Coronary artery (tissue), 2 donors: ENCODE measurements at regions not wholly inside any gene's neighbourhood (a gene's known extent, or its start where the extent isn't known, plus 50 kb on each side); places are given as distances from the start of the nearest gene placed in this dataset.
A peak's percentile ranks its signal among the peaks of the same experiment; 100 is the strongest.

Experiments used
- DNase-seq: peaks from one replicate; pipeline ENCODE4 v3.0.0-alpha.2; 2017; ENCODE audit warnings: low spot score
- H3K27ac ChIP-seq, 2 donors: fragments of 200-600 bp; sonication (generic); one replicate each; pipeline ENCODE4 v1.5.1; 2016 to 2019
- H3K4me3 ChIP-seq: fragments of 200-600 bp; sonication (generic); 2 replicates; pipeline ENCODE4 v1.5.1; 2016; ENCODE audit warnings: mild to moderate bottlenecking, moderate library complexity
- CTCF ChIP-seq: fragments of 200-600 bp; sonication (generic); IDR thresholded peaks from one replicate; pipeline ENCODE4 v1.5.1; 2019; ENCODE audit warnings: antibody characterized with exemption

- no peak for TF ChIP-seq CTCF
- Histone ChIP-seq H3K4me3 (no peak overlapping the region), H3K27ac (peak overlapping the region in 1 of 2 donors; percentile 46)
- DNase-seq = no peak
Observed at GRCh38 chr20:50438986-50439407, 71.2 kb upstream of the PTPN1 start.

GRCh38 chr20:50439539-50440453 is 70.4 kb upstream of the PTPN1 start:
- no peak for TF ChIP-seq CTCF
- DNase-seq = no peak
- H3K4me3 ChIP-seq = no peak overlapping the region
- H3K27ac ChIP-seq = peak overlapping the region in 1 of 2 donors; percentile 70

GRCh38 chr20:50442512-50442911 is 67.7 kb upstream of the PTPN1 start:
- H3K4me3 ChIP-seq = no peak overlapping the region
- DNase-seq = no peak
- TF ChIP-seq CTCF = no peak
- H3K27ac ChIP-seq = no peak overlapping the region

- no peak for TF ChIP-seq CTCF
- Histone ChIP-seq H3K27ac (no peak overlapping the region), H3K4me3 (no peak overlapping the region)
- DNase-seq = no peak
Observed at GRCh38 chr20:50445354-50446151, 64.6 kb upstream of the PTPN1 start.

- Histone ChIP-seq H3K27ac (no peak overlapping the region), H3K4me3 (no peak overlapping the region)
- no peak for TF ChIP-seq CTCF
- DNase-seq = no peak
Observed at GRCh38 chr20:50446351-50447101, 63.7 kb upstream of the PTPN1 start.

- Histone ChIP-seq H3K4me3 (no peak overlapping the region), H3K27ac (no peak overlapping the region)
- no peak for DNase-seq
- no peak for TF ChIP-seq CTCF
Observed at GRCh38 chr20:50447102-50447804, 62.9 kb upstream of the PTPN1 start.
